GM23338 (cell line): ENCODE measurements at regions not wholly inside any gene's neighbourhood (a gene's known extent, or its start where the extent isn't known, plus 50 kb on each side); places are given as distances from the start of the nearest gene placed in this dataset.

Source experiments
- EZH2phosphoT487 ChIP-seq: fragments of 200-600 bp; sonication (generic); IDR thresholded peaks from one replicate; pipeline ENCODE4 v1.8.1; 2018; ENCODE audit warnings: antibody characterized with exemption; ENCODE audit not compliant: unreplicated experiment
- TF ChIP-seq, protein P1 (sequence below), 2 experiments: fragments of 200-600 bp in 1 of 2; sonication (generic) in 1 of 2; conservative IDR thresholded peaks; 2 replicates each; pipeline versions ENCODE4 v1.5.1 to v1.6.1; 2016 to 2017; ENCODE audit warnings: antibody characterized with exemption in 2 of 2, low read depth in 2 of 2, mild to moderate bottlenecking in 2 of 2, moderate library complexity in 1 of 2

GRCh38 chr2:18918280-18918679, 328.9 kb upstream of the NT5C1B start:
- TF ChIP-seq, protein P1, sequence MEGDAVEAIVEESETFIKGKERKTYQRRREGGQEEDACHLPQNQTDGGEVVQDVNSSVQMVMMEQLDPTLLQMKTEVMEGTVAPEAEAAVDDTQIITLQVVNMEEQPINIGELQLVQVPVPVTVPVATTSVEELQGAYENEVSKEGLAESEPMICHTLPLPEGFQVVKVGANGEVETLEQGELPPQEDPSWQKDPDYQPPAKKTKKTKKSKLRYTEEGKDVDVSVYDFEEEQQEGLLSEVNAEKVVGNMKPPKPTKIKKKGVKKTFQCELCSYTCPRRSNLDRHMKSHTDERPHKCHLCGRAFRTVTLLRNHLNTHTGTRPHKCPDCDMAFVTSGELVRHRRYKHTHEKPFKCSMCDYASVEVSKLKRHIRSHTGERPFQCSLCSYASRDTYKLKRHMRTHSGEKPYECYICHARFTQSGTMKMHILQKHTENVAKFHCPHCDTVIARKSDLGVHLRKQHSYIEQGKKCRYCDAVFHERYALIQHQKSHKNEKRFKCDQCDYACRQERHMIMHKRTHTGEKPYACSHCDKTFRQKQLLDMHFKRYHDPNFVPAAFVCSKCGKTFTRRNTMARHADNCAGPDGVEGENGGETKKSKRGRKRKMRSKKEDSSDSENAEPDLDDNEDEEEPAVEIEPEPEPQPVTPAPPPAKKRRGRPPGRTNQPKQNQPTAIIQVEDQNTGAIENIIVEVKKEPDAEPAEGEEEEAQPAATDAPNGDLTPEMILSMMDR (conservative IDR thresholded peaks at IDR 0.05; ENCODE audit: low read depth in 2 of 2): no peak
- TF ChIP-seq EZH2phosphoT487: no peak
